ENCODE measurements at regions not wholly inside any gene's neighbourhood (a gene's known extent, or its start where the extent isn't known, plus 50 kb on each side); places are given as distances from the start of the nearest gene placed in this dataset.
"Not testable (repeated sequence)": the region's sequence is repeated elsewhere in the genome, so short reads cannot be mapped to it uniquely, and the experiment has no call there.

DNA sequence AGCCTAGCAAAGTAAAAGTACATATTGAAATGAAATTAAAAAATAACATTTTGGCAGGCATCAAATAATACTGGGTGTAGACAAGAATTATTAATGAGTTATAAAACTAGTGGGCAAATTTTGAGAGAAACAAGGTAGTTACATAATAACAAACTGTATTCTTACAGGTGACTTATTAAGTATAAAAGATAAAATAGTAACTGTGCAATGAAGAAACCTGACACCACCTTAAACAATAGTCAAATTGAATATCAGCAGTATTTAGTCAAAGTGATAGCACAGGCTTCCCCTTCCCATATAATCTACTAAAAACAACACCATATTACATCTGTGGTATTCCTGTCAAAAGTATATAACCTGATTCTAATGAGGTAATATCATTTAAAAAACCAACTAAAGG is 1099.8 kb upstream of the CRIM1 start:
- no peak for DNase-seq

DNA sequence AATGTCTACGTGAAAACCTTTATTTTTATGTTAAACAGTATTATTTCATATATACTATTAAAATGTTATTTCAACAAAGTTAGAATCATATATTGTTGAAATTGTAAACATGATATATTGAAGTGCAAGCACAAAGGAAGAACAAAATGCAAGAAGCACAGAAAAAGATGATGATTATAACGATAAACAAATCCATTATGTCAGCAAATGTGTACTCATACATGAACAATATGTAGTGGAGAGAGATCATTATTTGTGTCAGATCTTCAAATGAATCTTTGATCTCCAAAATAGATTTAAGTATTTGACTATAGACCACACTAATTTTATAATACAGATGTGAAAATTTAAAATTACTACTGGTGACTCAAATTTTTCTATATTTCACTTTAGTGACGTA is 1104.4 kb upstream of the CRIM1 start:
- no peak for DNase-seq

GRCh38 chr2:35246702-35247101 is 1108.9 kb upstream of the CRIM1 start:
- no peak for DNase-seq

DNA sequence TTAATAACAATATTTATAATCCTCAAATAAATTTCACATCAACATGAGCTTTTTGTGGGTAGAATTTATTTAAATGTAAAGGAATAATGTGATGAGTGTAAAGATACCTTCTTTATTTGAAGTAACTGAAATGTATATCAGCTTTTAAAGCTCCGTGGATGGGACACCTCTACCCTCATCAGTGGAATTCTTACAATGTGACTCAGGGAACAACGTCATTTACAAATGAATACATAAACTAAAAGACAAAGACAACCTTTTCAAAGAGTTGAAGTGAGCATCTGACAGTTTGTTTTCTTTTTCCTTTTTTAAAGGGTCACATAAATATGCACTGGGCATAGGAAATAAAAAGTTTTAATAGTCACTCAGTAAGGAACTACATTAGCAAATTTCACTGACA is 1127.0 kb upstream of the CRIM1 start:
- DNase-seq = no peak

GRCh38 chr2:35220461-35220860 is 1135.1 kb upstream of the CRIM1 start:
- DNase-seq = no peak

GRCh38 chr2:35204881-35205280 is 1150.7 kb upstream of the CRIM1 start:
- DNase-seq = no peak

- no peak for DNase-seq
Measured at GRCh38 chr2:35204323-35204722, 1151.3 kb upstream of the CRIM1 start.

DNA sequence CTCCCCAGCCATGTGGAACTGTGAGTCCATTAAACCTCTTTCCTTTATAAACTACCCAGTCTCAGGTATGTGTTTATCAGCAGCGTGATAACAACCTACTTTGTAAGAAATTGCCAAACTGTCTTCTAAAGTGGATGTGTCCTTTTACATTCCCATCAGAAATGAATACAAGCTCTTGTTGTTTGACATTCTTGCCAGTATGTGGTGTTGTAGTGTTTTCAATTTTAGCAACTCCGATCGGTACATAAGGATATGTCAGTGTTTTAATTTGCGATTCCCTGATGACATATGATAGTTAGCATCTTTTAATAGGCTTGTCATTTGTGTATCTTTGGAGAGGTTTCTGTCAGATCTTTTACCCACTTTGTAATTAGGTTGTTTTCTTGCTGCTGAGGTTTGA is 1156.3 kb upstream of the CRIM1 start:
- no peak for DNase-seq

DNA sequence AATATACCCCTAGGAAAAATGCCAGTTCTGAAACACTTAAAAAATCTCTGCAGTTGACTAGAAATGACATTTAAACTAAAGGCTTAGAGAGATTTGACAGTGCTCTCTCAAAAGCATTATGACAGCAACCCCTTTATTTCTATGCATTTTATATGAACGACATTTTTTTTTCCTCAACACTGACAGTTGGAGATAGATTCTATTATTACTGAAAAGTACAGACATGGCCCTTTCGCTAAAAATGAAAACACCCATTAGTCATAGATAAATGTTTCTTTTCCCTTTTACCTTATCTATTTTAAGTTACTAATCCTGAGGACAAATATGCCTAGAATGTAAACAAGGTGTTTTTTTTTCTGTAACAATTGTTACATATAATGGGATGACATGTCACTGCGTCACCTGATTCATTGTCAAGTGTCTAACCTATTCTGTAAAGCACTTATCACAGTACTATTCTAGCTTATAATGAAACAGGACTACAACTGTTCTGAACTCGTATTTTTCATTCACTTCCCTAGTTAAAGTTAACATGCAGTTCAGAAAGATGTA is 1169.6 kb upstream of the CRIM1 start:
- DNase-seq = no peak

GRCh38 chr2:35184471-35184870 is 1171.1 kb upstream of the CRIM1 start:
- no peak for DNase-seq

GRCh38 chr2:35176726-35177125 is 1178.9 kb upstream of the CRIM1 start:
- not testable (repeated sequence) for DNase-seq

DNA sequence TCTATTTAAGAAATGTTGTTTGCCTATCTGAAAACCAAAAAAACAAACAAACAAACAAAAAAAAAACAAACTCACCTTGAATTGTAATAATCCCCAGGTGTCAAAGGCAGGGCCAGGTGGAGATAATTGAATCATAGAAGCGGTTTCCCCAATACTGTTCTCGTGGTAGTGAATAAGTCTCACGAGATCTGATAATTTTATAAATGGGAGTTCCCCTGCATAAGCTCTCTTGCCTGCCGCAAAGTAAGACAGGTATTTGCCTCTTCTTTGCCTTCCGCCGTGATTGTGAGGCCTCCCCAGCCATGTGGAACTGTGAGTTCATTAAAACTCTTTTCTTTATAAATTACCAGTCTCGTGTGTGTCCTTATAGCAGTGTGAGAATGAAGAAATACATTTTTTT is 1180.7 kb upstream of the CRIM1 start:
- no peak for DNase-seq

DNA sequence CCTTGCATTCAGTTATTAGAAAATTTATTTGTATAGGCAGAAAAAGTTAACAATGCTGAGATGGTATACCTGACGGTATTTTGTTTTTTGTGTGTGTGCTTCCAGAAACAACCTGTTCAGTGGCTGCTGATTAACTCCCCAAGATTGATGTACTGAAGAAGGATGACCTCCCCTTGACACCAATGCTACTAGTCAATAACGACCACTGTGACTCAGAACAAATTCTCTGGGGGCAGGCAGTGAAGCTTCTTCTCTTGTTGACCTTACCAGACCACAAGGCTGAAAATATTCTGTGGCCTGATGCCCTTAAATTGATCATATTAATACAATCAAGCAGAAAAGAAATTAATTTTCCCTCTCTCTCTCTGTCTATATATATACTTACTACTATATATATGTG is 1182.9 kb upstream of the CRIM1 start:
- no peak for DNase-seq

- DNase-seq = no peak
Measured at GRCh38 chr2:35168351-35168750, 1187.2 kb upstream of the CRIM1 start.

DNA sequence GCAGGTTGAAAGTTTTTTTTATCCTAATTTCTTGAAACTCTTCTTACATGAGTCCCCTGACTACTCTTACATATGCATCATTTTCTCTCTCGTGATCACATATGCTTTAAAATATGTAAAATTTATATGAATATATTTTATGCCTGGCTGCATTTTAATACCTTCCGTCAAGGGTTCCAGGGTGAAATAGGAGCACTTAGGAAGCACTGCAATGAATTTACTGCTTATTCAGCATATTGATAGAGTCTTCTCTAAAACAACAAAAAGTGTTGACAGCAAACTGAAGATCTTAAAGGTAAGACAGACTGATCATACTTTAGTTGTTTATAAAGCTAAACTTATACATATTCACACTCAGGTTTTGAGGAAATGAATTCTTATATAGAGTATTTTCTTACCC is 1191.6 kb upstream of the CRIM1 start:
- no peak for DNase-seq

GRCh38 chr2:35160871-35161270 is 1194.7 kb upstream of the CRIM1 start:
- DNase-seq = no peak

DNA sequence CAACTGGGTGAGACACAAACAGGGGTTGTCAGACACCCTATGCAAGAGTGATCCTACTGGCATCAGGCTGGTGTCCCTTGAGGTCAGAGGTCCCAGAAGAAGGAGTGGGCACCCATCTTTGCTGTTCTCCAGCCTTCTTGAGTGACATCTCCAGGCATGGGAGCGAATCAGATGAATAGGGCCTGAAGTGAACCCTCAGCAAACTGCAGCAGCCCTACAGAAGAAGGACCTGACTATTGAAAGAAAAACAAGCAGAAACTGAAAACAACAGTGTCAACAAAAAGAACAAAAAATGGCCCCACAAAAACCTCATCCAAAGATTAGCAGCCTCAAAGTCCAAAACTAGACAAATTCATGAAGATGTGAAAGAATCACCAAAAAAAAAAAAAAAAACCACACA is 1229.7 kb upstream of the CRIM1 start:
- no peak for DNase-seq

DNA sequence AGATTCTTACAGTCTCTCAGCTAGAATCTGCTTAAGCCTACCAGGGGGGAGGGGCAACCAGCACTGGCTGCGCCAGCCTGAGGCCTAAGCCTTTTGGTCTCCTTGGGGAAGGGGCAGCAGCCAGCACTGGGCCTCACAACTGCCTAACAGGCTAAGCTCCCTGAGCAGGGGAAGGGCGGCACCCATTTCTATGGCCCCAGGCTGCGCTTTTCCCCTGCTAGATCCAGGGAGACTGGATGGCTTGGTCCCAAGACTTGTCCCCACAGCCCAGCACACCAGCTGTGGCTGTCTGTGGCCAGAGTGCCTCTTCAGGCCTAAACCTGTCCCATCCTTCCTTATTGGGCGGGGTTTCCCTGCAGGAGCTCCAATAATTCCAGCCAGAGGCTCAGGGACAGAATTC is 1230.3 kb upstream of the CRIM1 start:
- no peak for DNase-seq

DNA sequence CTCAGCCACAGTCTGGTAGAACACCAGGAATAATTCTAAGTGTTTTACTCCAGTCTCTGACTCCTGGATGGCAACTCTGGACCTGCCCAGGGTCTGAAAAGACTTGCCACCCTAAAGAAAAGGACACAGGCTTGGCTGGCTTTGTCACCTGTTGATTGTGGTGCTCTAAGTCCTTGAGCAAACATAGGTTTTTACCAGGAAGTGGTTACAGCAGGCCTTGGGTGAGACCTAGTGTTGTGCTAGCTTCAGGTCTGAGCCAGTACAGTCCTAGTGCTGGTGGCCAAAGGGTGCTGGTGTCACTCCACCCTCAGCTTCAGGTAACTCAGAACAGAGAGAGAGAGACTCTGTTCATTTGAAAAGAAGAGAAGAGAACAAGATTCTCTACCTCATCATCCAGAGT is 1239.4 kb upstream of the CRIM1 start:
- no peak for DNase-seq

- no peak for DNase-seq
Measured at GRCh38 chr2:35114765-35115164, 1240.8 kb upstream of the CRIM1 start.

- DNase-seq = not testable (repeated sequence)
Measured at GRCh38 chr2:35112367-35112766, 1243.2 kb upstream of the CRIM1 start.

DNA sequence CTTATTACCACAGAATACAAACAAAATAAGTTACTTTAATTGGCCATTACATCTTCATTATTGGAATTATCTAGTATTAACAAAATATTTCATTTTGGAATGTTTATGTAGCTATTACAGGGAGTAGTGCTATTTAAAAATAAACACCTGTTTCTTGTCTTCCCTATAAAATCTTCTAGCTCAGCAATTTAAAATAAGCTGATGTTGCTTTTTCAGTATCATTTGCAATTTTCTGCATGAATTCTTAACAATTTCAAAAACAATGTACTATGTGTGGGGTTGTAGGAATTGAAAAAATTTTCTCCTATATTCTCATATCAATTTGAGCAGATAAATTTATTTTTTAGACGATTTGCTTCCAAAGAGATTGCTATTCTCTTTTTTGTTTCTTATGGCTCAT is 1251.3 kb upstream of the CRIM1 start:
- no peak for DNase-seq

GRCh38 chr2:35099342-35099741 is 1256.2 kb upstream of the CRIM1 start:
- no peak for DNase-seq

DNA sequence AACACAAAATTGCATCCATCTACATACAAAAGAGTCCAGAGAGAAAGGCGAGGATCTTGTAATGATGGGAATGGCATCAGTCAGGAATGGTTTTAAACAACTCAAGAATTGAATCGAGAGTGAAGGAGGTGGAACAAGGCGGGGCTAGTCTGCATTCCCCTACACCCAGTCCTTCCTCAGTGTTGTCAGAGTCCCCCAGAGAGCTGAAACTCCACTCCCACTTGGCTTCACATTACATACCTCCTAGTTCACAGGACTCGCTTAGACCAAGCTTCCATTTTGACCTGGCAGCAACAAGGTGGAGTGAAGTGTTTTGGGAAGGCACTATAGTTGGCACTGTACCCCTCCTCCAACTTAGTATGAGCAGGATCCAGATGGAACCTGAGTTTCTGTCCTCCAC is 1273.5 kb upstream of the CRIM1 start:
- DNase-seq = no peak

- DNase-seq = no peak
Measured at GRCh38 chr2:35081622-35082015, 1274.0 kb upstream of the CRIM1 start.

Measured in NCI-H2081 (cell line).